NT2/D1 (cell line): ENCODE measurements at regions not wholly inside any gene's neighbourhood (a gene's known extent, or its start where the extent isn't known, plus 50 kb on each side); places are given as distances from the start of the nearest gene placed in this dataset.

Experiments used
- SUZ12 ChIP-seq: IDR thresholded peaks from 2 replicates; pipeline ENCODE4 v1.6.1; 2011; ENCODE audit not compliant: insufficient read length, insufficient read depth; ENCODE audit errors: extremely low read depth
- ZNF274 ChIP-seq: IDR thresholded peaks from 2 replicates; pipeline ENCODE4 v1.6.1; 2011; ENCODE audit warnings: mild to moderate bottlenecking, low read depth, low read length

GRCh38 chr12:74741112-74741511 is 203.5 kb downstream of the ATXN7L3B start:
- no peak for TF ChIP-seq SUZ12
- no peak for TF ChIP-seq ZNF274
